Right lobe of liver (tissue), 4 donors: ENCODE measurements at regions not wholly inside any gene's neighbourhood (a gene's known extent, or its start where the extent isn't known, plus 50 kb on each side); places are given as distances from the start of the nearest gene placed in this dataset.

Experiments
- CTCF ChIP-seq, 4 donors: fragments of 200-600 bp in 3 of 4; fragments of 450-650 bp in 1 of 4; IDR thresholded peaks; one replicate each; pipeline versions ENCODE4 v1.5.1 to v1.8.0; 2016 to 2022; ENCODE audit warnings: antibody characterized with exemption in 4 of 4, mild to moderate bottlenecking in 2 of 4
- POLR2A ChIP-seq: fragments of 450-650 bp; IDR thresholded peaks from one replicate; pipeline ENCODE4 v1.6.1; 2017; ENCODE audit warnings: antibody characterized with exemption, mild to moderate bottlenecking
- donor health status: DM: no; HTN: no; CAD: no.
- donor health status: DM: no; HTN: no; CAD: no.
- donor health status: DM: no; HTN: yes; CAD: no.

DNA sequence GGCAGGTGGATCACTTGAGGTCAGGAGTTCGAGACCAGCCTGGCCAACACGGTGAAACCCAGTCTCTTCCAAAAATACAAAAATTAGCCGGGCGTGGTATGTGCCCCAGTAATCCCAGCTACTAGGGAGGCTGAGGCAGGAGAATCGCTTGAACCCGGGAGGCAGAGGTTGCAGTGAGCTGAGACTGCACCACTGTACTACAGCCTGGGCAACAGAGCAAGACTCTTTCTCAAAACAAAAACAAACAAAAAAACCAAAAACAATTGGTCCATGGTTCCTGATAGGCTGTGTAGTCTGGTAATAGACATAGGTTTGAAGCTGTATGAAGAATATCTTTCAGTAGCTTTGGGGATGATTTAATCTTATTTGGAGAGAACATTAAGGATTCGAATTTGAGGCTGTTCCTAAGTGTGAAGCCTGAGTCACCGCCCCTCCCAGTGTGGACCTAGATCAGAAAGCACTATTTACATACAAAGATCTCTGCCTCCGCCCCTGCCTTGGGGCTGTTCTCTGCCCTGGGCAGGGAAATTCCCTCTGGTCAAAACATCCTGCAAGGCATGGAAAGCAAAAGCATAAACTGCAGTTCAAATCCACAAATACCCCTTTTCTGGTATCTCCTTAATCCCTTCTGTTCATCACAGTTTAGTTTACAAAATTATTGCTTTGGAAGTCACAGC, 52.8 kb upstream of the PMAIP1 start:
- no peak for TF ChIP-seq CTCF (IDR thresholded peaks at IDR 0.05)
- no peak for TF ChIP-seq POLR2A
